IMR-90 (cell line): ENCODE measurements at regions not wholly inside any gene's neighbourhood (a gene's known extent, or its start where the extent isn't known, plus 50 kb on each side); places are given as distances from the start of the nearest gene placed in this dataset.

Experiments used
- ATAC-seq: fragments of 200-7000 bp; cut with Tn5 transposase; 2 replicates; pipeline ENCODE4 v1.9.1; 2020; ENCODE audit warnings: low read depth, mild to moderate bottlenecking, moderate library complexity
- BruUV-seq: library from RNA; stranded (reverse); fragments of 400-500 nt; replicated peaks from 2 replicates; lab custom pipeline; 2021; lab: Mats Ljungman, UMichigan
- CTCF ChIA-PET: fragments of 300-600 bp; formaldehyde crosslinking; extraction: SDS; loops from one replicate; lab custom pipeline; 2021; ENCODE audit warnings: antibody characterized with exemption; lab: Yijun Ruan, JAX
- POLR2A ChIA-PET: fragments of 300-600 bp; sonication (Branson Sonifier 250); formaldehyde crosslinking; loops from one replicate; lab custom pipeline; 2022; ENCODE audit warnings: antibody characterized with exemption; ENCODE audit not compliant: unreplicated experiment; lab: Charles Lee
- DNase-seq: peaks from one replicate; pipeline ENCODE4 v3.0.0; 2013
- H2AFZ ChIP-seq: replicated peaks from 2 replicates; pipeline ENCODE3; 2013; ENCODE audit warnings: low read length, mild to moderate bottlenecking; ENCODE audit not compliant: poor library complexity
- H2AK5ac ChIP-seq: 2 replicates; pipeline ENCODE4 v1.6.1; 2013; ENCODE audit warnings: low read depth, low read length, inconsistent platforms
- H2AK9ac ChIP-seq: replicated peaks from 2 replicates; pipeline ENCODE3; 2013; ENCODE audit warnings: mild to moderate bottlenecking, low read depth, low read length, moderate library complexity; ENCODE audit not compliant: poor library complexity
- H2BK120ac ChIP-seq: 2 replicates; pipeline ENCODE4 v1.6.1; 2013; ENCODE audit warnings: low read depth, low read length, inconsistent platforms
- H2BK15ac ChIP-seq: 3 replicates; pipeline ENCODE4 v1.6.1; 2013; ENCODE audit warnings: low read depth, low read length, inconsistent platforms
- H2BK20ac ChIP-seq: 2 replicates; pipeline ENCODE4 v1.6.1; 2013; ENCODE audit warnings: low read depth, mild to moderate bottlenecking, inconsistent platforms, low read length, moderate library complexity
- H2BK5ac ChIP-seq: 2 replicates; pipeline ENCODE4 v1.6.1; 2013; ENCODE audit warnings: mild to moderate bottlenecking, low read depth, low read length, inconsistent platforms; ENCODE audit not compliant: poor library complexity, severe bottlenecking
- H3K14ac ChIP-seq: replicated peaks from 2 replicates; pipeline ENCODE4 v1.6.1; 2013; ENCODE audit warnings: low read depth, low read length, inconsistent platforms
- H3K18ac ChIP-seq: 2 replicates; pipeline ENCODE4 v1.6.1; 2013; ENCODE audit warnings: low read depth, low read length, control low read depth
- H3K23ac ChIP-seq: 2 replicates; pipeline ENCODE4 v1.6.1; 2013; ENCODE audit warnings: low read depth, low read length, inconsistent platforms
- H3K27ac ChIP-seq: 2 replicates; pipeline ENCODE4 v1.5.1; 2013; ENCODE audit warnings: mild to moderate bottlenecking, control low read depth, low read length; ENCODE audit not compliant: insufficient read depth
- H3K27me3 ChIP-seq: 2 replicates; pipeline ENCODE4 v1.6.1; 2013; ENCODE audit warnings: low read length; ENCODE audit not compliant: control insufficient read depth, insufficient read depth
- H3K36me3 ChIP-seq: 2 replicates; pipeline ENCODE4 v1.6.1; 2013; ENCODE audit warnings: low read length, mixed read lengths; ENCODE audit not compliant: control insufficient read depth, insufficient read depth
- H3K4ac ChIP-seq: 2 replicates; pipeline ENCODE4 v1.6.1; 2013; ENCODE audit warnings: low read depth, low read length, inconsistent platforms
- H3K4me1 ChIP-seq: 2 replicates; pipeline ENCODE4 v1.6.1; 2013; ENCODE audit warnings: low read length, mixed read lengths; ENCODE audit not compliant: control insufficient read depth, insufficient read depth
- H3K4me2 ChIP-seq: 2 replicates; pipeline ENCODE4 v1.6.1; 2013; ENCODE audit warnings: low read depth, mild to moderate bottlenecking, control low read depth, low read length, moderate library complexity
- H3K4me3 ChIP-seq: 2 replicates; pipeline ENCODE4 v1.5.1; 2013; ENCODE audit warnings: low read depth, mild to moderate bottlenecking, control low read depth, low read length, moderate library complexity; ENCODE audit not compliant: insufficient read depth
- H3K56ac ChIP-seq: 2 replicates; pipeline ENCODE4 v1.6.1; 2013; ENCODE audit warnings: low read length, inconsistent platforms; ENCODE audit not compliant: insufficient read depth; ENCODE audit errors: extremely low read depth
- H3K79me1 ChIP-seq, 2 experiments: 2 replicates each; pipeline ENCODE4 v1.6.1; 2013; ENCODE audit warnings: low read length in 2 of 2, inconsistent platforms in 1 of 2, low read depth in 1 of 2
- H3K9ac ChIP-seq: 2 replicates; pipeline ENCODE4 v1.6.1; 2013; ENCODE audit warnings: low read depth, low read length, control low read depth
- H3K9me1 ChIP-seq: 2 replicates; pipeline ENCODE4 v1.6.1; 2013; ENCODE audit warnings: low read length, inconsistent platforms; ENCODE audit not compliant: insufficient read depth
- H3K9me3 ChIP-seq: 2 replicates; pipeline ENCODE4 v1.6.1; 2013; ENCODE audit warnings: low read length; ENCODE audit not compliant: control insufficient read depth, insufficient read depth
- H4K20me1 ChIP-seq: 2 replicates; pipeline ENCODE4 v1.6.1; 2013; ENCODE audit warnings: low read length, inconsistent platforms; ENCODE audit not compliant: insufficient read depth
- H4K5ac ChIP-seq: 2 replicates; pipeline ENCODE4 v1.6.1; 2013; ENCODE audit warnings: mild to moderate bottlenecking, low read depth, low read length, control low read depth
- H4K8ac ChIP-seq, 2 experiments: 2 replicates each; pipeline ENCODE4 v1.6.1; 2013; ENCODE audit warnings: low read depth in 2 of 2, low read length in 2 of 2, control low read depth in 1 of 2, inconsistent platforms in 1 of 2
- H4K91ac ChIP-seq: 2 replicates; pipeline ENCODE4 v1.6.1; 2013; ENCODE audit warnings: low read depth, low read length, inconsistent platforms; ENCODE audit not compliant: insufficient read depth
- CEBPB ChIP-seq: IDR thresholded peaks from 2 replicates; pipeline ENCODE4 v1.6.1; 2012; ENCODE audit warnings: low read depth, low read length, improper control_type of control experiment
- CHD1 ChIP-seq: IDR thresholded peaks from 2 replicates; pipeline ENCODE4 v1.6.1; 2012; ENCODE audit warnings: low read depth, low read length, improper control_type of control experiment
- CTCF ChIP-seq: conservative IDR thresholded peaks from 2 replicates; pipeline ENCODE4 v1.5.1; 2012; ENCODE audit warnings: mild to moderate bottlenecking, low read depth, low read length, improper control_type of control experiment
- FOS ChIP-seq: fragments of 150-350 bp; IDR thresholded peaks from 2 replicates; pipeline ENCODE4 v1.6.1; 2016; ENCODE audit warnings: low read depth, low read length
- RAD21 ChIP-seq: IDR thresholded peaks from 2 replicates; pipeline ENCODE4 v1.6.1; 2012; ENCODE audit warnings: low read length, improper control_type of control experiment
- WGBS, 2 experiments: methylation state at CpG; one replicate each; pipeline versions ENCODE4 v1.1.5 to v1.1.7; 2013; ENCODE audit warnings: missing lambda C conversion rate in 2 of 2; ENCODE audit not compliant: insufficient read length in 1 of 2; ENCODE audit errors: extremely low coverage in 2 of 2; 5-methylcytosine and 5-hydroxymethylcytosine counted together
- dilution Hi-C: fragments of 300-500 bp; cut with HindIII; formaldehyde crosslinking; loops from one replicate; pipeline ENCODE4 v1.14.3; 2018; ENCODE audit warnings: low sequenced_read_pairs; ENCODE audit not compliant: unreplicated experiment
- in situ Hi-C: fragments of 300-500 bp; cut with MboI; formaldehyde crosslinking; loops from 3 replicates; pipeline ENCODE4 v1.14.3; 2019; ENCODE audit warnings: low sequenced_read_pairs, inconsistent platforms, mixed read lengths
- intact Hi-C: fragments of 100-400 bp; cut with micrococcal nuclease; formaldehyde crosslinking; loops from 2 replicates; pipeline ENCODE4 v1.10.0; 2022

DNA sequence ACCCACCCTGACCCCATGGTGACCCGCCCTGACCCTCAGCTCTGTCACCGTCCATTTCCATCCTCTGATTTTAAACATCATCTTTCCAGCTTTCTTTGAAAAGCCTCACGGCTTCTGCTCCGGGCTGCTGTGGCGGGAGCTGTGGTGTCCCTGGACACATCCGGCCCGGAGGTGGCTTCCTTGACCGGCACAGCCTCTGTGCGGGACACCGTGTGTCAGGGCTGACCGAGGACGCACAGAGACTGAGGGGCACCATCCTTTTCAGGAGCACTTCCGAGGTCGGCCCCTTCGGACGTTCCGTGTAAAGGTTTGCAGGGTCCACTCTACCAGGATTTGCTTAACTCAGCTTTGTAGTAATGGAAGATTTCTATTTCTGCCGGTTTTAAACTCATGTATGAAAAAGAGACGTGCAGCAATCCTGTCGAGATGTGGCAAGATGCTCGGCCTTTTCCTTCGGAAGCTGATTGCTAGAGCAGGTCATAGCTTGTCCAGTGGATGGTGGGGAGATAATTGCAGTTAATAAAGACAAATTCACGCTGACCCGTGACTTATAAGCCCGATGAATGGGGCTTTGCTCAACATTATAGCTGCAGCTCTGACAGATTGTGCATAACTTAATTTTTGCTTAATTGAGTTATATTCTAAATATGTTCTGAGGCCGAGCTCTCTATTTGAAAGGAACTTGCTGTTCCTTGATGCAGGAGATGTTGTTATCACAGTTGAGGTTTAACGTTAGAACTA, 54.4 kb upstream of the CFAP46 start:
- no peaks in the 10 kb centered on the region for H3K4me1 ChIP-seq
- ChIA-PET POLR2A (no interaction called here), CTCF (no interaction called here)
- TF ChIP-seq FOS (no peak), CEBPB (no peak), RAD21 (no peak), CTCF (no peak), CHD1 (no peak)
- no peak overlapping the region for H2BK5ac ChIP-seq
- no peak overlapping the region for H2BK120ac ChIP-seq
- no TSS peak for BruUV-seq
- H3K14ac ChIP-seq: no peak overlapping the region
- H2AK5ac ChIP-seq: no peak overlapping the region
- H3K56ac ChIP-seq: no peak overlapping the region
- H3K9me3 ChIP-seq: no peaks in the 10 kb centered on the region
- no peaks in the 10 kb centered on the region for H3K36me3 ChIP-seq
- no peak overlapping the region for H3K9ac ChIP-seq
- H2AK9ac ChIP-seq: no peak overlapping the region
- H4K5ac ChIP-seq: no peak overlapping the region
- WGBS, 2 experiments: 71% methylated on average over 11 of the region's 27 CpGs; no CpG with 5 or more reads in 1 of the 2 experiments
- dilution Hi-C loops: no loop called here
- no peak overlapping the region for H3K18ac ChIP-seq
- in situ Hi-C loops: no loop called here
- H4K91ac ChIP-seq: no peak overlapping the region
- no peak overlapping the region for H3K23ac ChIP-seq
- H3K79me1 ChIP-seq: no peaks in the 10 kb centered on the region
- no peak overlapping the region for H2BK15ac ChIP-seq
- no peak overlapping the region for H3K4me3 ChIP-seq
- no peak overlapping the region for H4K8ac ChIP-seq
- H2BK20ac ChIP-seq: no peak overlapping the region
- H3K4ac ChIP-seq: no peak overlapping the region
- H3K27me3 ChIP-seq: peaks cover 18% of the 10 kb centered on the region; the same call in 1 of the 2 replicates
- H3K27ac ChIP-seq: no peak overlapping the region
- H2AFZ ChIP-seq: no peak overlapping the region
- intact Hi-C loops: no loop called here
- H4K20me1 ChIP-seq: no peaks in the 10 kb centered on the region
- no peak overlapping the region for H3K4me2 ChIP-seq
- ATAC-seq: no peak
- H3K9me1 ChIP-seq: no peaks in the 10 kb centered on the region
- DNase-seq: no peak
